ENCODE measurements at regions not wholly inside any gene's neighbourhood (a gene's known extent, or its start where the extent isn't known, plus 50 kb on each side); places are given as distances from the start of the nearest gene placed in this dataset.
A peak's percentile ranks its signal among the peaks of the same experiment; 100 is the strongest.

GRCh38 chr22:49181431-49181830 lies 646.2 kb downstream of the BRD1 start:
- ATAC-seq: no peak
- no peaks in the 10 kb centered on the region for H3K4me1 ChIP-seq
- peaks cover 0 to 22% (median 0%) of the 10 kb centered on the region in 9 donors for H3K27me3 ChIP-seq
- intact Hi-C loops (cut with DNase I): no loop called here
- 86 to 91% (median 88%) methylated on average over 4 to 13 of the region's 13 CpGs for WGBS, 4 donors
- no peak overlapping the region for H3K27ac ChIP-seq
- TF ChIP-seq POLR2A (IDR thresholded peaks at IDR 0.05) (no peak), CTCF (IDR thresholded peaks at IDR 0.05) (no peak)
- H3K9me3 ChIP-seq: no peaks in the 10 kb centered on the region
- no peaks in the 10 kb centered on the region for H3K36me3 ChIP-seq
- H3K4me3 ChIP-seq: no peak overlapping the region
- DNase-seq: peak in 1 of 5 donors; percentile 32

- Histone ChIP-seq H3K9me3 (peaks cover 0 to 4% (median 0%) of the 10 kb centered on the region in 12 donors), H3K27ac (no peak overlapping the region), H3K4me1 (no peaks in the 10 kb centered on the region), H3K27me3 (peaks cover 0 to 22% (median 0%) of the 10 kb centered on the region in 9 donors), H3K4me3 (no peak overlapping the region), H3K36me3 (no peaks in the 10 kb centered on the region)
- WGBS, 4 donors: 78 to 85% (median 83%) methylated on average over 7 of the region's 7 CpGs
- intact Hi-C loops (cut with DNase I): no loop called here
- DNase-seq (no peak), ATAC-seq (no peak)
- TF ChIP-seq CTCF (IDR thresholded peaks at IDR 0.05) (no peak), POLR2A (IDR thresholded peaks at IDR 0.05) (no peak)
Measured at GRCh38 chr22:49180683-49181024, 647.0 kb downstream of the BRD1 start.

DNA sequence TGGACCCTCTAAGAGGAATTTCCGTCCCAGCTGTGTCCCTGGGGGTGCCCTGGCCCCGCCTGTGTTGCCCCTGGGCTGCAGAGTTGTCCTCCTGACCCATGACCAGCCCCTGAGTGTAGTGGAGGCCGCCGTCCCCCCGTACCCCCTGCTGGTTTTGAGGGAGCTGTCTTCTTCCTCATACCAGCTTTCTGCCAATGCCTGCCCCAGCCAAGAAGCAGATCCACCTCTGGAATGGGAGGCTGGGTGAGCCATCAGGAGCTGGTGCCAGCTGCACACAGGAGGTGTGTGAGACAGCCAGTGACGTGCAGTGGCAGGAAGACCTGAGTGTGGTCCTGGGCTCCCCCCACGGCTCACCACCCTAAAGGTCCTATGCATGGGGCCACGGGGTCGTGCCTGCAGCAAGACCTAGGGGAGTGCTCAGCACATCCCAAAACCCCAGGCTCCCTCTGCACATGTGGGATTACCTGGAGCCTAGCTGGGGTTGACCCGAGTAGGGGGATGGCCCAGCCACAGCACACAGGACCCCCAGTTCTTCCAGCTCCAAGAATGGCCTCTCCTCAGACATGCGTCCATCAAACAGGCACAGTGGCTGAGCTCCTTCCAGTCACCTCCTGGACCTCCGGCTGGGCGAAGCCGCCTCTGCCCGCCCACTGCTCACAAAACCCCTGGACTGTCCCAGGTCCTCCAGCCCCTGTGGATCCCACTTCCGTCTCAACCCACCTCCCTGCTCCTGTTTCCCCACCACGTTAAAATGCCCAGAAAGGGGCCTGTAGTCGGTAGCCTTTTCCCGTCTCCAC lies 647.6 kb downstream of the BRD1 start:
- peaks cover 0 to 4% (median 0%) of the 10 kb centered on the region in 12 donors for H3K9me3 ChIP-seq
- TF ChIP-seq CTCF (IDR thresholded peaks at IDR 0.05) (no peak), POLR2A (IDR thresholded peaks at IDR 0.05) (no peak)
- DNase-seq: peak in 1 of 5 donors; percentile 47
- H3K27me3 ChIP-seq: peaks cover 0 to 22% (median 0%) of the 10 kb centered on the region in 9 donors
- ATAC-seq: no peak
- no peaks in the 10 kb centered on the region for H3K4me1 ChIP-seq
- intact Hi-C loops (cut with DNase I): no loop called here
- no peak overlapping the region for H3K27ac ChIP-seq
- no peak overlapping the region for H3K4me3 ChIP-seq
- no peaks in the 10 kb centered on the region for H3K36me3 ChIP-seq
- WGBS, 4 donors: 68 to 83% (median 79%) methylated on average over 16 to 19 of the region's 19 CpGs

GRCh38 chr22:49179175-49179574 lies 648.5 kb downstream of the BRD1 start:
- no peaks in the 10 kb centered on the region for H3K4me1 ChIP-seq
- no peaks in the 10 kb centered on the region for H3K36me3 ChIP-seq
- ATAC-seq: no peak
- H3K4me3 ChIP-seq: no peak overlapping the region
- WGBS, 4 donors: 88 to 92% (median 89%) methylated on average over 18 of the region's 18 CpGs
- peak in 1 of 5 donors; percentile 29 for DNase-seq
- peaks cover 0 to 4% (median 0%) of the 10 kb centered on the region in 12 donors for H3K9me3 ChIP-seq
- intact Hi-C loops (cut with DNase I): no loop called here
- no peak for TF ChIP-seq POLR2A (IDR thresholded peaks at IDR 0.05)
- H3K27ac ChIP-seq: no peak overlapping the region
- peaks cover 0 to 20% (median 0%) of the 10 kb centered on the region in 9 donors for H3K27me3 ChIP-seq

All from heart left ventricle (tissue), 16 donors.